ENCODE measurements at regions not wholly inside any gene's neighbourhood (a gene's known extent, or its start where the extent isn't known, plus 50 kb on each side); places are given as distances from the start of the nearest gene placed in this dataset.

- Histone ChIP-seq H3K27ac (ENCODE audit: low read depth, low read length, poor library complexity, severe bottlenecking) (no peak overlapping the region), H3K9ac (ENCODE audit: low read length) (no peak overlapping the region), H3K36me3 (ENCODE audit: insufficient read depth, low read length) (no peaks in the 10 kb centered on the region), H3K9me3 (ENCODE audit: low read length) (no peaks in the 10 kb centered on the region), H3K4me3 (ENCODE audit: low read depth, low read length, poor library complexity, severe bottlenecking) (no peak overlapping the region), H3F3A (ENCODE audit: insufficient read depth, low read length) (no peaks in the 10 kb centered on the region), H3K4me2 (ENCODE audit: low read length) (no peak overlapping the region), H3K9me2 (ENCODE audit: low read depth, low read length) (no peaks in the 10 kb centered on the region), H2AFZ (ENCODE audit: low read length) (peak overlapping the region; percentile 64; the same call in 1 of the 2 replicates), H4K20me1 (ENCODE audit: insufficient read depth, low read length) (no peaks in the 10 kb centered on the region), H3K27me3 (ENCODE audit: insufficient read depth, low read length) (no peaks in the 10 kb centered on the region), H3K79me2 (ENCODE audit: insufficient read depth, low read length) (no peaks in the 10 kb centered on the region), H3K4me1 (ENCODE audit: insufficient read depth, low read length, severe bottlenecking) (peaks cover 10% of the 10 kb centered on the region)
- TF ChIP-seq CTCF (IDR thresholded peaks at IDR 0.05; ENCODE audit: low read length), result no peak
- TF ChIP-seq EZH2 (IDR thresholded peaks at IDR 0.05; ENCODE audit: borderline replicate concordance, low read length), result no peak
These were observed 150.1 kb downstream of the HNRNPD start for GRCh38 chr4:82223715-82224114.

DNA sequence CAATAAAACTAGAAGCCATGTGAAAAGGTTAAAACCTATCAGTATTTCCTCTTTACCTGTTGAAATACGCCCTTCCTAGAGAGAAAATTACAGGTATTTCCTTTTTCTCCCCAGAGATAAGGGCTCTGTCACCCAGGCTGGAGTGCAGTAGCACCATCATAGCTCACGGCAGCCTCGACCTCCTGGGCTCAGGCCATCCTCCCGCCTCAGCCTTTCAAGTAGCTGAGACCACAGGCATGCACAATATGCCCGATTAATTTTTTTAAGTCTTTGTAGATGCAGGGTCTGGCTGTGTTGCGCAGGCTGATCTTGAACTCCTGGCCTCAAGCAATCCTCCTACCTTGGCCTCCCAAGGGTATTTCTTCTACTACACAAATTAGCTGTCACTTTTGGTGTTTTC lies 154.4 kb downstream of the HNRNPD start:
- Histone ChIP-seq H3K4me2 (ENCODE audit: low read length) (no peak overlapping the region), H3K27me3 (ENCODE audit: insufficient read depth, low read length) (no peaks in the 10 kb centered on the region), H3K9me2 (ENCODE audit: low read depth, low read length) (no peaks in the 10 kb centered on the region), H3K4me1 (ENCODE audit: insufficient read depth, low read length, severe bottlenecking) (peaks cover 10% of the 10 kb centered on the region), H2AFZ (ENCODE audit: low read length) (no peak overlapping the region), H3K9me3 (ENCODE audit: low read length) (no peaks in the 10 kb centered on the region), H3K9ac (ENCODE audit: low read length) (no peak overlapping the region), H3K79me2 (ENCODE audit: insufficient read depth, low read length) (no peaks in the 10 kb centered on the region), H3K4me3 (ENCODE audit: low read depth, low read length, poor library complexity, severe bottlenecking) (no peak overlapping the region), H3K36me3 (ENCODE audit: insufficient read depth, low read length) (no peaks in the 10 kb centered on the region), H4K20me1 (ENCODE audit: insufficient read depth, low read length) (no peaks in the 10 kb centered on the region), H3F3A (ENCODE audit: insufficient read depth, low read length) (no peaks in the 10 kb centered on the region), H3K27ac (ENCODE audit: low read depth, low read length, poor library complexity, severe bottlenecking) (no peak overlapping the region)
- no peak for TF ChIP-seq CTCF (IDR thresholded peaks at IDR 0.05; ENCODE audit: low read length)
- no peak for TF ChIP-seq EZH2 (IDR thresholded peaks at IDR 0.05; ENCODE audit: borderline replicate concordance, low read length)

- H3K4me2 ChIP-seq (ENCODE audit: low read length), result no peak overlapping the region
- TF ChIP-seq EZH2 (IDR thresholded peaks at IDR 0.05; ENCODE audit: borderline replicate concordance, low read length), result no peak
- TF ChIP-seq CTCF (IDR thresholded peaks at IDR 0.05; ENCODE audit: low read length), result peak; percentile 50; the same call in 1 of the 2 replicates
- H3F3A ChIP-seq (ENCODE audit: insufficient read depth, low read length), result no peaks in the 10 kb centered on the region
- H3K79me2 ChIP-seq (ENCODE audit: insufficient read depth, low read length), result no peaks in the 10 kb centered on the region
- H3K9ac ChIP-seq (ENCODE audit: low read length), result no peak overlapping the region
- no peak overlapping the region for H3K4me3 ChIP-seq (ENCODE audit: low read depth, low read length, poor library complexity, severe bottlenecking)
- no peaks in the 10 kb centered on the region for H3K9me3 ChIP-seq (ENCODE audit: low read length)
- H3K4me1 ChIP-seq (ENCODE audit: insufficient read depth, low read length, severe bottlenecking), result no peaks in the 10 kb centered on the region
- H2AFZ ChIP-seq (ENCODE audit: low read length), result no peak overlapping the region
- H3K9me2 ChIP-seq (ENCODE audit: low read depth, low read length), result no peaks in the 10 kb centered on the region
- H3K27me3 ChIP-seq (ENCODE audit: insufficient read depth, low read length), result no peaks in the 10 kb centered on the region
- no peaks in the 10 kb centered on the region for H4K20me1 ChIP-seq (ENCODE audit: insufficient read depth, low read length)
- H3K36me3 ChIP-seq (ENCODE audit: insufficient read depth, low read length), result no peaks in the 10 kb centered on the region
- no peak overlapping the region for H3K27ac ChIP-seq (ENCODE audit: low read depth, low read length, poor library complexity, severe bottlenecking)
These were observed 155.6 kb downstream of the HNRNPD start for GRCh38 chr4:82217986-82218715.

Data from OCI-LY1 (cell line).